ENCODE measurements at regions not wholly inside any gene's neighbourhood (a gene's known extent, or its start where the extent isn't known, plus 50 kb on each side); places are given as distances from the start of the nearest gene placed in this dataset.

DNA sequence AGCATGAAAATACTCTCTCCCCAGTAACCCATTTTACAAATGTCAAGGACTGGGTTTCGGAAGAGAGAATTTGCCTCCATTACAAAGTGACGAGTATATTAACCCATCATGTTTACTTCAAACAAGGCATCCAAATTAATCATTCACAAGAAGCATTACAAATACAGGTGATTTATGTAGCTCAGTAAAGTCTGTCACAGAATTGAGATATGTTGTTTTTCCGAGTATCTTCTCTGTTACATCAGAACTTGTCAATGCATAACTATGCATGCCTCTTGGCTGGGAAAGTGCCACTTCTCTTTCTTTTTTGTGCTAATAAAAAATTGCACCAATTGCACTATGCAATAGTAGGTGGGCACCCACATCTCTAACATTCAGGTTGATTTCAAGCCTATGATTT lies 158.2 kb downstream of the AREG start:
- Histone ChIP-seq H3K4me3 (no peak overlapping the region), H3K9me3 (no peaks in the 10 kb centered on the region), H3K27ac (no peak overlapping the region), H3K27me3 (no peaks in the 10 kb centered on the region), H3K4me1 (no peaks in the 10 kb centered on the region), H3K36me3 (no peaks in the 10 kb centered on the region)
- TF ChIP-seq, protein P1, sequence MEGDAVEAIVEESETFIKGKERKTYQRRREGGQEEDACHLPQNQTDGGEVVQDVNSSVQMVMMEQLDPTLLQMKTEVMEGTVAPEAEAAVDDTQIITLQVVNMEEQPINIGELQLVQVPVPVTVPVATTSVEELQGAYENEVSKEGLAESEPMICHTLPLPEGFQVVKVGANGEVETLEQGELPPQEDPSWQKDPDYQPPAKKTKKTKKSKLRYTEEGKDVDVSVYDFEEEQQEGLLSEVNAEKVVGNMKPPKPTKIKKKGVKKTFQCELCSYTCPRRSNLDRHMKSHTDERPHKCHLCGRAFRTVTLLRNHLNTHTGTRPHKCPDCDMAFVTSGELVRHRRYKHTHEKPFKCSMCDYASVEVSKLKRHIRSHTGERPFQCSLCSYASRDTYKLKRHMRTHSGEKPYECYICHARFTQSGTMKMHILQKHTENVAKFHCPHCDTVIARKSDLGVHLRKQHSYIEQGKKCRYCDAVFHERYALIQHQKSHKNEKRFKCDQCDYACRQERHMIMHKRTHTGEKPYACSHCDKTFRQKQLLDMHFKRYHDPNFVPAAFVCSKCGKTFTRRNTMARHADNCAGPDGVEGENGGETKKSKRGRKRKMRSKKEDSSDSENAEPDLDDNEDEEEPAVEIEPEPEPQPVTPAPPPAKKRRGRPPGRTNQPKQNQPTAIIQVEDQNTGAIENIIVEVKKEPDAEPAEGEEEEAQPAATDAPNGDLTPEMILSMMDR (IDR thresholded peaks at IDR 0.05) = no peak
- no peak for DNase-seq (ENCODE audit: low spot score in 2 of 2)
- intact Hi-C loops (cut with DNase I) = no loop called here

DNA sequence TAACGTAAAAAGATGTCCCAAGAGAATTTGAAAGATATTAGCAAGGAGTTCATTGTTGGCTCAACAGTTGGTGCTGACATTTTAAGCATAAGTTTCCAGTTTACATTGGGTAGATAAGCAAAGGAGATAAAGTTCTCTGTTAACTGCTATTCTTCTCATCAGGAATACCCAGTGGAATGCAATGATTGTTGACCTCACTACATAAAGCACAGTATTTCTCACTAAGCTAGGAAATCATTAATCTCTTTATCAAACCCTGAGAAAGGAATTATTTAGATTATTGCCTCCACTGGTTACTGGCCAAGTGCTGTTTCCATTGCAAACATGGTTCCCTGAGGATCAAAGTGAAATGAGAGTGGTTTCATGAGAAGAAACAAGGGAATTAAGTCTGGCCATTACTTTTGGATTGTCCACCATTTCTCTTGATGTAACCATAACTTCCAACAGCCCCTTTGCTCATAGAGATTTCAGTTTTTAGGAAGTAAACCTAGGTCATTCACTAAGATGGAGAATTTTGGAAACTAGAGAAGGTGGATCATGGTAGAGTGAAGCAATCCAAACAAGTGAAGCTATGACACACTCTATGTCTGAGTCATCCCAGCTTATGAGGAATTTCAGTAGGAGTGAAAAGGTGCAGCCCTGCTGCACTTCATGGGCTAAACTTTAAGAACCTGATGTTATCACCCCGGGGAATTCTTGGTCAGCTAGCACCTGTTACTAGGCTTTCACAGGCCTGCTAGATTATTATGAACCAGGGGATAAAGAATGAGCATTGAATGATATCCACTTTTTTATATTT lies 163.4 kb downstream of the AREG start:
- TF ChIP-seq, protein P1 (IDR thresholded peaks at IDR 0.05) = no peak
- Histone ChIP-seq H3K27me3 (no peaks in the 10 kb centered on the region), H3K36me3 (no peaks in the 10 kb centered on the region), H3K4me3 (no peak overlapping the region), H3K4me1 (no peaks in the 10 kb centered on the region), H3K27ac (no peak overlapping the region), H3K9me3 (no peaks in the 10 kb centered on the region)
- no peak for DNase-seq (ENCODE audit: low spot score in 2 of 2)
- intact Hi-C loops (cut with DNase I) = no loop called here

DNA sequence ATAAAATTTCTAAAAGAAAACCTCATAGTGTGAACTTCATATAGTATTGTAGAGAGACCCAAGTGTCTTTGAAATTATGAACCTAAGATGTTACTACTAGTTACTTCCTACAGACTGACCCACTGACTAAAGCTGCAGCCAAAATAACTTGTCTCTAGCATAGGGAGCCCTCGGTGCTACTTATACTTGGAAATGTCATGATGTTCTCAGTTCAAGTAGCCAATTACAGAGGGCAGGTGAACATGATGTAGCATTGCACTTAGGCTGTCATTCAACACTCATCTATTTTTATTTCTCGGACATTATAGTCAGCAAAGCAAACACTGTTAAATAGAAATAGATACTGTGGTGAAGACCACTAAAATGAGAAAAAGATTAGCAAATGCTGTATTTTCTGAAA lies 165.6 kb downstream of the AREG start:
- no peak overlapping the region for H3K4me3 ChIP-seq
- no peaks in the 10 kb centered on the region for H3K36me3 ChIP-seq
- H3K27me3 ChIP-seq = no peaks in the 10 kb centered on the region
- intact Hi-C loops (cut with DNase I) = no loop called here
- H3K9me3 ChIP-seq = no peaks in the 10 kb centered on the region
- TF ChIP-seq, protein P1 (IDR thresholded peaks at IDR 0.05) = no peak
- no peaks in the 10 kb centered on the region for H3K4me1 ChIP-seq
- H3K27ac ChIP-seq = no peak overlapping the region
- DNase-seq (ENCODE audit: low spot score in 2 of 2) = no peak

DNA sequence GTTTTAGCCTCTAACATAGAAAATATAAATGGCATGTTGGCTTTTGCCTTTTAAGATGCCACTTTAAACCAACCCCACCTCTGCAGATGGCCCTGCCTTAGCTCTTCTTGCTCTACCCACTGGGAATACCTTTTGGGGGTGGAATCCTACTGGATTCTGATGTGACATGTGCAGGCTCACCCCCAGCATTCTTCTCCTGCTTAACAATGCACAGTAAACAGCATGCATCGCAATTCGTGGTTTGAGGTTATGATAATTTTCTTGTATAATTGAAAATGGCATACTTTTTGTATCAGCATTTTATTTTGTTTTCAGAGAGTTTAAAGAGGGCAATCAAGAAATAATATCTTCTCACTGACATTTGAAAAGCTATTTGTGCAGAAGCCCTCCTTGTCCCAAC lies 167.9 kb downstream of the AREG start:
- Histone ChIP-seq H3K27ac (no peak overlapping the region), H3K9me3 (peaks cover 0 to 7% of the 10 kb centered on the region in 2 donors), H3K4me3 (no peak overlapping the region), H3K27me3 (no peaks in the 10 kb centered on the region), H3K4me1 (no peaks in the 10 kb centered on the region), H3K36me3 (no peaks in the 10 kb centered on the region)
- DNase-seq (ENCODE audit: low spot score in 2 of 2) = no peak
- TF ChIP-seq, protein P1 (IDR thresholded peaks at IDR 0.05) = no peak
- intact Hi-C loops (cut with DNase I) = no loop called here

DNA sequence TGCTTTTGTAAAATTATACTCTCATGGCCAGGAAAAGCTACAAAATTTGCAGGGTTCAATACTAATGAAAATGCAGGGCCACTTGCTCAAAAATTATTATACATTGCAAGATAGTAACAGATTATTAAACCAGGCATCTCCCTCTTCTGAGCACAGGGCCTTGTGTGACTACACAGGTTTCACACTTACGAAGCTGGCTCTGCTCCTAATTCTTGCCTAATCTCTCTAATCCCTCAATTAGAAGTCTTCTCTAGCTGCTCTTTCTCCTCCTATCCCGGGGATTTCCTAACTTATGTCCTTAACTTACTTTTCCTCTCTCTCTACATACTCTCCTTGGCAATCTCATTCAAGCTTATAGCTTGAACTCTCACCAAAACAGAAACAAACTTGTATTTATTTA lies 168.3 kb downstream of the AREG start:
- Histone ChIP-seq H3K36me3 (no peaks in the 10 kb centered on the region), H3K4me1 (no peaks in the 10 kb centered on the region), H3K27ac (no peak overlapping the region), H3K27me3 (no peaks in the 10 kb centered on the region), H3K4me3 (no peak overlapping the region), H3K9me3 (peaks cover 0 to 7% of the 10 kb centered on the region in 2 donors)
- DNase-seq (ENCODE audit: low spot score in 2 of 2) = no peak
- intact Hi-C loops (cut with DNase I) = no loop called here
- TF ChIP-seq, protein P1 (IDR thresholded peaks at IDR 0.05) = no peak
